OCI-LY7 (cell line): ENCODE measurements at regions not wholly inside any gene's neighbourhood (a gene's known extent, or its start where the extent isn't known, plus 50 kb on each side); places are given as distances from the start of the nearest gene placed in this dataset.

ENCODE experiments used
- BruUV-seq: library from RNA; stranded (reverse); fragments of 400-500 nt; replicated peaks from 2 replicates; lab custom pipeline; 2021; lab: Mats Ljungman, UMichigan
- CTCF ChIA-PET: fragments of 300-600 bp; sonication (Branson Sonifier 250); formaldehyde crosslinking; loops from one replicate; lab custom pipeline; 2022; ENCODE audit warnings: antibody characterized with exemption; ENCODE audit not compliant: unreplicated experiment; lab: Charles Lee
- POLR2A ChIA-PET: fragments of 300-600 bp; sonication (Branson Sonifier 250); formaldehyde crosslinking; loops from one replicate; lab custom pipeline; 2022; ENCODE audit warnings: antibody characterized with exemption; lab: Charles Lee
- DNase-seq: peaks from one replicate; pipeline ENCODE4 v3.0.0-alpha.2; 2015; ENCODE audit warnings: low spot score
- H2AFZ ChIP-seq: fragments of 200-600 bp; sonication (generic), shearing (Covaris generic); 2 replicates; pipeline ENCODE4 v1.6.1; 2014; ENCODE audit warnings: mild to moderate bottlenecking, antibody characterized with exemption, low read length, moderate library complexity
- H3K27ac ChIP-seq: fragments of 200-600 bp; sonication (generic); 2 replicates; pipeline ENCODE4 v1.5.1; 2014; ENCODE audit warnings: mixed run types, low read depth, mild to moderate bottlenecking, moderate library complexity, low read length, inconsistent platforms; ENCODE audit not compliant: poor library complexity, severe bottlenecking
- H3K36me3 ChIP-seq: fragments of 200-600 bp; sonication (generic); 2 replicates; pipeline ENCODE4 v1.6.1; 2014; ENCODE audit warnings: mild to moderate bottlenecking, antibody characterized with exemption, low read length, moderate library complexity, mixed read lengths; ENCODE audit not compliant: insufficient read depth
- H3K4me1 ChIP-seq: fragments of 200-600 bp; sonication (generic); 2 replicates; pipeline ENCODE4 v1.5.1; 2014; ENCODE audit warnings: mild to moderate bottlenecking, low read length; ENCODE audit not compliant: insufficient read depth, poor library complexity, severe bottlenecking
- H3K4me2 ChIP-seq: fragments of 200-600 bp; sonication (generic); 2 replicates; pipeline ENCODE4 v1.6.1; 2014; ENCODE audit warnings: mild to moderate bottlenecking, low read length
- H3K4me3 ChIP-seq: fragments of 200-600 bp; sonication (generic); 2 replicates; pipeline ENCODE4 v1.5.1; 2014; ENCODE audit warnings: mild to moderate bottlenecking, low read depth, low read length; ENCODE audit not compliant: poor library complexity, severe bottlenecking
- H3K79me2 ChIP-seq: fragments of 200-600 bp; sonication (generic); 2 replicates; pipeline ENCODE4 v1.6.1; 2016; ENCODE audit warnings: low read depth, mild to moderate bottlenecking, low read length, moderate library complexity, mixed read lengths; ENCODE audit not compliant: insufficient read depth
- H3K9me2 ChIP-seq: fragments of 200-600 bp; sonication (generic); 2 replicates; pipeline ENCODE4 v1.6.1; 2016; ENCODE audit warnings: mild to moderate bottlenecking, low read length, mixed read lengths; ENCODE audit not compliant: insufficient read depth
- H3K9me3 ChIP-seq: fragments of 200-600 bp; sonication (generic); 2 replicates; pipeline ENCODE4 v1.6.1; 2014; ENCODE audit warnings: mild to moderate bottlenecking, mixed run types, low read length, mixed read lengths
- H4K20me1 ChIP-seq: fragments of 200-600 bp; sonication (generic); 2 replicates; pipeline ENCODE4 v1.6.1; 2014; ENCODE audit warnings: mild to moderate bottlenecking, antibody characterized with exemption, low read length, moderate library complexity, mixed read lengths; ENCODE audit not compliant: insufficient read depth
- CTCF ChIP-seq: fragments of 200-600 bp; sonication (generic); conservative IDR thresholded peaks from 2 replicates; pipeline ENCODE4 v1.5.1; 2014; ENCODE audit warnings: mild to moderate bottlenecking, antibody characterized with exemption, low read length, moderate library complexity, mixed read lengths
- EZH2phosphoT487 ChIP-seq: fragments of 200-600 bp; sonication (generic); IDR thresholded peaks from 2 replicates; pipeline ENCODE4 v1.6.1; 2018; ENCODE audit warnings: low read depth, borderline replicate concordance, mild to moderate bottlenecking, mixed run types, antibody characterized with exemption, low read length, moderate library complexity, mixed read lengths
- intact Hi-C: fragments of 100-400 bp; cut with micrococcal nuclease; formaldehyde crosslinking; loops from one replicate; pipeline ENCODE4 v1.10.0; 2022; ENCODE audit not compliant: unreplicated experiment

- no peaks in the 10 kb centered on the region for H3K9me3 ChIP-seq
- ChIA-PET POLR2A (no interaction called here), CTCF (no interaction called here)
- H2AFZ ChIP-seq, result no peak overlapping the region
- no peak overlapping the region for H3K4me3 ChIP-seq
- H3K36me3 ChIP-seq, result no peaks in the 10 kb centered on the region
- no peaks in the 10 kb centered on the region for H3K4me1 ChIP-seq
- H3K79me2 ChIP-seq, result no peaks in the 10 kb centered on the region
- no peaks in the 10 kb centered on the region for H3K9me2 ChIP-seq
- BruUV-seq, result no TSS peak
- H3K4me2 ChIP-seq, result no peak overlapping the region
- H4K20me1 ChIP-seq, result no peaks in the 10 kb centered on the region
- no peak for DNase-seq
- intact Hi-C loops, result no loop called here
- H3K27ac ChIP-seq, result no peak overlapping the region
- no peak for TF ChIP-seq EZH2phosphoT487
Observed at GRCh38 chr10:10821926-10822325, 195.7 kb upstream of the CELF2 start.

GRCh38 chr10:10824591-10825148 lies 193.0 kb upstream of the CELF2 start:
- intact Hi-C loops, result no loop called here
- Histone ChIP-seq H3K9me3 (no peaks in the 10 kb centered on the region), H3K36me3 (no peaks in the 10 kb centered on the region), H3K79me2 (no peaks in the 10 kb centered on the region), H2AFZ (no peak overlapping the region), H3K4me3 (no peak overlapping the region), H3K9me2 (no peaks in the 10 kb centered on the region), H4K20me1 (no peaks in the 10 kb centered on the region), H3K27ac (no peak overlapping the region), H3K4me2 (no peak overlapping the region), H3K4me1 (no peaks in the 10 kb centered on the region)
- no TSS peak for BruUV-seq
- CTCF ChIA-PET, result no interaction called here
- DNase-seq, result no peak
- no peak for TF ChIP-seq CTCF
- TF ChIP-seq EZH2phosphoT487, result no peak
- POLR2A ChIA-PET, result interaction anchor here (0.5 kb wide), 1 partner anchor 636 kb away, joined by 3 read pairs; no protein-coding TSS in a partner anchor

DNA sequence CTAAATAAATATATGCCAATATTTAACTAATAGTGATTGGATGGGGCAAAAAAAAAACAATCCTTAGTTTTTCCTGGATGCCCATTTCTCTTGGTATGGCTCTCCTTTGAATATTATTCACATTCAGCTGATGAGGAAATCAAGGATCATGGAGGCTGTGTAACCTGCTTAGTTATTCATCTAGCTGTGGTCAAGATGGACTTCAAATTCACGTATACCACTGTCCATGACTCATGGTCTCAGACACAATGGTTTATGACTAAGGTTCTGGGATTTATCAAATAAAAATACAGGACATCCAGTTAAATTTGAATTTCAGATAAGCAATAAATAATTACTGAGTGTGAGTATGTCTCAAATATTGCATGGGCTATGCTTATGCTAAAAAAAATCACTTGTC lies 191.5 kb upstream of the CELF2 start:
- H3K36me3 ChIP-seq, result no peaks in the 10 kb centered on the region
- H3K9me3 ChIP-seq, result no peaks in the 10 kb centered on the region
- intact Hi-C loops, result no loop called here
- no peak overlapping the region for H3K4me2 ChIP-seq
- no peaks in the 10 kb centered on the region for H4K20me1 ChIP-seq
- ChIA-PET CTCF (no interaction called here), POLR2A (no interaction called here)
- no peak overlapping the region for H3K27ac ChIP-seq
- H3K4me1 ChIP-seq, result no peaks in the 10 kb centered on the region
- no peaks in the 10 kb centered on the region for H3K9me2 ChIP-seq
- H3K4me3 ChIP-seq, result no peak overlapping the region
- no TSS peak for BruUV-seq
- no peak for TF ChIP-seq CTCF
- TF ChIP-seq EZH2phosphoT487, result no peak
- no peak for DNase-seq
- H2AFZ ChIP-seq, result no peak overlapping the region
- no peaks in the 10 kb centered on the region for H3K79me2 ChIP-seq
